ENCODE measurements at regions not wholly inside any gene's neighbourhood (a gene's known extent, or its start where the extent isn't known, plus 50 kb on each side); places are given as distances from the start of the nearest gene placed in this dataset.

- TF ChIP-seq SP1 (IDR thresholded peaks at IDR 0.05) = no peak
- TF ChIP-seq HNF4G (IDR thresholded peaks at IDR 0.05) = no peak
- TF ChIP-seq GABPA (IDR thresholded peaks at IDR 0.05 in 1 of 2, conservative IDR thresholded peaks at IDR 0.05 in 1 of 2) = no peak
- TF ChIP-seq, protein P1, sequence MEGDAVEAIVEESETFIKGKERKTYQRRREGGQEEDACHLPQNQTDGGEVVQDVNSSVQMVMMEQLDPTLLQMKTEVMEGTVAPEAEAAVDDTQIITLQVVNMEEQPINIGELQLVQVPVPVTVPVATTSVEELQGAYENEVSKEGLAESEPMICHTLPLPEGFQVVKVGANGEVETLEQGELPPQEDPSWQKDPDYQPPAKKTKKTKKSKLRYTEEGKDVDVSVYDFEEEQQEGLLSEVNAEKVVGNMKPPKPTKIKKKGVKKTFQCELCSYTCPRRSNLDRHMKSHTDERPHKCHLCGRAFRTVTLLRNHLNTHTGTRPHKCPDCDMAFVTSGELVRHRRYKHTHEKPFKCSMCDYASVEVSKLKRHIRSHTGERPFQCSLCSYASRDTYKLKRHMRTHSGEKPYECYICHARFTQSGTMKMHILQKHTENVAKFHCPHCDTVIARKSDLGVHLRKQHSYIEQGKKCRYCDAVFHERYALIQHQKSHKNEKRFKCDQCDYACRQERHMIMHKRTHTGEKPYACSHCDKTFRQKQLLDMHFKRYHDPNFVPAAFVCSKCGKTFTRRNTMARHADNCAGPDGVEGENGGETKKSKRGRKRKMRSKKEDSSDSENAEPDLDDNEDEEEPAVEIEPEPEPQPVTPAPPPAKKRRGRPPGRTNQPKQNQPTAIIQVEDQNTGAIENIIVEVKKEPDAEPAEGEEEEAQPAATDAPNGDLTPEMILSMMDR (IDR thresholded peaks at IDR 0.05; ENCODE audit: low read depth, low read length, missing input control) = no peak
Measured at GRCh38 chr3:137205394-137206045, 247.7 kb downstream of the IL20RB start (continued).

- DNase-seq (ENCODE audit: low spot score) = no peak
- Histone ChIP-seq H3K27me3 (ENCODE audit: control insufficient read depth in 4 of 4, insufficient read depth in 4 of 4, low read length in 3 of 4) (no peaks in the 10 kb centered on the region), H3K4me3 (ENCODE audit: low read depth in 1 of 3, low read length in 3 of 3) (no peak overlapping the region), H3K4me1 (ENCODE audit: control insufficient read depth in 4 of 4, insufficient read depth in 4 of 4, low read length in 3 of 4) (peaks cover 0 to 7% (median 2%) of the 10 kb centered on the region in 4 donors), H3K36me3 (ENCODE audit: control insufficient read depth in 4 of 4, insufficient read depth in 3 of 4, low read depth in 1 of 4, low read length in 3 of 4) (no peaks in the 10 kb centered on the region), H3K27ac (ENCODE audit: low read depth in 1 of 2, low read length in 2 of 2) (no peak overlapping the region), H3K9me3 (ENCODE audit: control insufficient read depth in 4 of 4, low read length in 3 of 4) (no peaks in the 10 kb centered on the region), H3K9ac (ENCODE audit: low read depth in 1 of 2, low read length in 2 of 2) (no peak overlapping the region)
- TF ChIP-seq EGR1 (IDR thresholded peaks at IDR 0.05; ENCODE audit: low read depth in 2 of 2) (no peak), ZBTB33 (IDR thresholded peaks at IDR 0.05) (no peak), FOXA2 (IDR thresholded peaks at IDR 0.05) (no peak), RXRA (IDR thresholded peaks at IDR 0.05) (no peak), FOXA1 (IDR thresholded peaks at IDR 0.05) (no peak), GABPA (IDR thresholded peaks at IDR 0.05 in 1 of 2, conservative IDR thresholded peaks at IDR 0.05 in 1 of 2) (no peak), JUND (IDR thresholded peaks at IDR 0.05) (no peak), SP1 (IDR thresholded peaks at IDR 0.05) (no peak), MAX (IDR thresholded peaks at IDR 0.05) (no peak), TAF1 (conservative IDR thresholded peaks at IDR 0.05) (no peak), YY1 (IDR thresholded peaks at IDR 0.05) (no peak), HNF4A (conservative IDR thresholded peaks at IDR 0.05) (no peak), RAD21 (IDR thresholded peaks at IDR 0.05) (no peak), HNF4G (IDR thresholded peaks at IDR 0.05) (no peak), REST (IDR thresholded peaks at IDR 0.05) (no peak), ATF3 (IDR thresholded peaks at IDR 0.05) (no peak), NR2F2 (IDR thresholded peaks at IDR 0.05) (no peak)
- TF ChIP-seq, protein P1 (IDR thresholded peaks at IDR 0.05; ENCODE audit: low read depth, low read length, missing input control) = no peak
- WGBS = 96% methylated on average over 1 of the region's 1 CpG
Measured at GRCh38 chr3:137207616-137208015, 249.8 kb downstream of the IL20RB start.

Data from liver (tissue), 8 donors.